GM19395 (cell line): ENCODE measurements at regions not wholly inside any gene's neighbourhood (a gene's known extent, or its start where the extent isn't known, plus 50 kb on each side); places are given as distances from the start of the nearest gene placed in this dataset.
"Not testable (repeated sequence)": the region's sequence is repeated elsewhere in the genome, so short reads cannot be mapped to it uniquely, and the experiment has no call there.

Experiments used
- ATAC-seq: cut with Tn5 transposase; IDR thresholded peaks from one replicate; pipeline ENCODE4 v1.9.1; 2021; ENCODE audit warnings: mild to moderate bottlenecking, moderate library complexity; ENCODE audit not compliant: unreplicated experiment

- no peak for ATAC-seq
Measured at GRCh38 chr10:124173298-124173900, 80.0 kb upstream of the CHST15 start.

DNA sequence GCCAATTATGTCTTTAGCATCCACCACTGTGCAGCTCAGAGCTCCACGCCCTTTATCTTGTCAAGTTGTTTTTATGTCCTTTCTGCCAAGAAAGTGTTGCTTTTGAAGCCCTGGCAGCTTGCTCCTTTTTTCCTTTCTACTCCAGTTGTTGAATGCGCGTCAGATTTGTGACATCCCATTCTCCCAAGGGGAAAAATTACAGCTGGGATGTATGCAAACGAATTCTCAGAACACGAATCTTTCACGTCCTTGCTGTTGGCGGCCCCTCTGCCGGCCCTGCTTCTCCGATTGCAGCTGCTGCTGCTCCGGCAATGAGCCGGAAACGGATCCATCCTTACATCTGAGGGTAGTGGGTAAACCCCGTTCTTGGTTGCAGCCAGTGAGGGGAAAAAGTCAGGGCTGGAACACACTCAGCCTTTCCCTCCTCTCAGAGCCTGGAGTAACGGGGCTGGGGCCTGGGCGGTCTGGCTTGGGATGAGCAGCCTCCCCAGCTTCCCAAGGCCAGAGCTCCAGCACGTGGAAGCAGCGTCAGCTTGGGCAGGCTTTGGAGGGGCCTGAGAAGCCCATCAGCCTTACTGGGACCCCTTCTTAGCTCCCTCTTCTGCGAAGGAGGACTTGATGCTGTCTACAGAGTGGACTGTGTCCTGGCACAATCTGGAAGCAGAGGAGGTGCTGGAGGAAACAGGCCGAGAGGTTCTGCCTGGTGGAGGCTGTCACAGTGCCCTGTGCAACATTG is 79.0 kb upstream of the CHST15 start:
- ATAC-seq, result no peak

DNA sequence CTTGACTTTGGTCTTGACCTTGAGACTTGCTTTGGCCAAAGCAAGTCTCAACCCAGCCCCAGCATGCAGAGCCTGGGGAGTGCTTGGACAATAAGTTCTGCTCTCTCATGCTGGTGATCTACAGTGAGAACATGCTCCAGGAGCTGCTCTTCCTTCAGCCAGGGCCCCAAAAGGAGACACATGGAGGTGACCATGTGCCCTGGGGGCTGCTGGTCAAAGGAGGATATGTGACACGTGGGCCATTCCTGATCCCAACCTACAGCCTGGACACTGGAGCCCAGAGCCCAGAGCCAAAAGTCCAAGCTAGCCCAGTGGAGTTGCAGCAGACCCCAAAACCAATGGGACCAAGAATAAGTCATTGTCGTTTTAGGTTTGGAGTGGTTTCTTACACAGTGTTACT is 78.2 kb upstream of the CHST15 start:
- no peak for ATAC-seq

- no peak for ATAC-seq
Measured at GRCh38 chr10:124170631-124171030, 77.2 kb upstream of the CHST15 start.

DNA sequence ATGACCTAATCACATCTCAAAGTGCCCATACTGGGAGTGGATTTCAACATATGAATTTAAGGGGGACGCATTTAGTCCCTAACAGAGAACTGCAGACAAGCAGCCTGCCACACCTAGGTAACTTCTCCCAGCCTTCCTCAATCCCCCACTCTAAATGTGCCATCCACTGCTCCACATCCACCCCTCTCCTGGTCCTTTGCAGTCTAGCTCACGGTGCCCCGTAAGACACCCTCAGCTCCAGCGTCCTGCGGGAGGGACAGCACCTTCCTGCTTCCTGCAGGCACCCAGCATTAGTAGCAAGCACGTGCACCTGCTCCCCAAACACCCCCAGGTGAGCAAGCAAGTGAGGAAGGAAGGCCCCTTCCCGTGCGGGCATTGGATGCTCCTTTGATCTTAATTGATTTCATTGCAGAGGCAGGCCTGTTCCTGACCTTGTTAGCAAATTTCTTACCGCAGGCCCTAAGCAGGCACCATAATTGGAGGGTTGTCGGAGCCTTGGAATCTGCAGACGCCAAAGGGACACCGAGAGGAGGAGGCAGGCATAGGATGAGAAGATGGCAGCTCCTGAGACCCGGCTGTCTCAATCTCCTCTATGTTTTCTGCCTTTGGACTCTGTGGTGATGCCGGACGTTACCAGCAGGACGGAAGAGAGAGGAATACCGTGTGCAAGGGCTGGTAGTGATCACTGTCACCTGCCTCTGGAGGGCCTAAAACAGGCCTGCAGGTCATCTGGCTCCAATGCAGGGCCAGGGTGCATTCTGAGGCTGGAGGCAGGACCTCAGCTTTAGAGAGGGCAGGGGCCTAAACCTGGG is 75.8 kb upstream of the CHST15 start:
- no peak for ATAC-seq

DNA sequence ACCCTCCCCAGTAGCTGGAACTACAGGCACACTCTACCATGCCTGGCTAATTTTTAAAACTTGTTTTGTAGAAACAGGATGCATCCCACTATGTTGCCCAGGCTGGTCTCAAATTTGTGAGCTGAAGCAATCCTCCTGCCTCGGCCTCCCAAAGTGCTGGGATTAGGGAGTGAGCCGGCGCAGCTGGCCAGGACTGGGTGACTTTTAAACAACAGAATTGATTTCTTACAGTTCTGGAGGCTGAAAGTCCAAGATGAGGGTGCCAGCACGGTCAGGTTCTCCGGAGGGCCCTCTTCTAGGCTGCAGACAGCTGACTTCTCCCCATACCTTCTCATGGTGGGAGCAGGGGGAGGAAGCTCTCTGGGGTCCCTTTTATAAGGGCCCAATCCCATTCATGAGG is 75.2 kb upstream of the CHST15 start:
- ATAC-seq, result no peak

DNA sequence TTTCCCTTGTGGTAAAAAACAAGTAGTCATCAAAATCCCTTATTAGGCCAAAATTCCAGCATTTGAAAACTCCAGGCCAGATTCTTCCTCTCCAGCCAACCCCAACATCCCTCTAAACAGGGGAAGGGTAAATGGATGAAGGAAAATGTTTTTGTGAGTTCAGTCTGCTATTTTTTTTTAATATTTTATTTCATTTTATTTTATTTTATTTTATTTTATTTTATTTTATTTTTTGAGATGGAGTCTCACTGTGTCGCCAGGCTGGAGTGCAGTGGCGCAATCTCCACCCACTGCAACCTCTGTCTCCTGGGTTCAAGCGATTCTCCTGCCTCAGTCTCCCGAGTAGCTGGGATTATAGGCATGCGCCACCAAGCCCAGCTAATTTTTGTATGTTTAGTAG is 74.5 kb upstream of the CHST15 start:
- not testable (repeated sequence) for ATAC-seq

- no peak for ATAC-seq
Measured at GRCh38 chr10:124166431-124167125, 73.2 kb upstream of the CHST15 start.

DNA sequence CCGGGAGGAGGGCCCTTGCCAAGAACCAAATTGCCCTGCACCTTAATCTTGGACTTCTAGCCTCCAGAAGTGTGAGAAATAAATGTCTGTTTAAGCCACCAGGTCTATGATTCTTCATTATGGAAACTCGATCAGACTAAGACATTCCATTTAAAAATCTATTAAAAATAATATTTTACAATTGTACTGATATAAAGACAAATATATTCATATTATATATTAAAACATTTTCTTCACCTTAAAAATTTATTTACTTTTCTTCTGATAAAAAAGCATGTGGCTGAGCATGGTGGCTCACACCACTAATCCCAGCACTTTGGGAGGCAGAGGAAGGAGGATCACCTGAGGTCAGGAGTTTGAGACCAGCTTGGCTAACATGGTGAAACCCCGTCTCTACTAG is 72.4 kb upstream of the CHST15 start:
- no peak for ATAC-seq

- ATAC-seq, result no peak
Measured at GRCh38 chr10:124165311-124165710, 71.9 kb upstream of the CHST15 start.

DNA sequence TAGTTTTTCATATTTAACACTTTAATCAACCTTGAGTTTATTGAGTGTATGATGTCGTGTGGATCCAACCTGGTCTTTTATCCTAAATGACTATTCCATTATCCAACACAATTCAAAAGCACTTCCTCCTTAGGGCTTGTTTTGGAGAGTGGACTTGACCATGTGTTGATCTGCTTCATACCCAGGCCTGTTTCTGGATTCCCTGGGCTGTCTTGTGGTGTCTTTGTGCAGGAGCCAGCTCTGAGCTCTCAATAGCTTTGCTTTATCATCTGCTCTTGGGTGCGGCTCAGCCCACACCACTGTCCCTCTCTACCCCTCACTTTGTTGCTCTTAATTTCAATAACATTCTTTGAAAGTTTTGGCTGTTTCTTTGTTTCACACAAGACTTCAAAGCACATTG is 70.9 kb upstream of the CHST15 start:
- no peak for ATAC-seq

- ATAC-seq, result no peak
Measured at GRCh38 chr10:124162774-124163354, 69.5 kb upstream of the CHST15 start.

DNA sequence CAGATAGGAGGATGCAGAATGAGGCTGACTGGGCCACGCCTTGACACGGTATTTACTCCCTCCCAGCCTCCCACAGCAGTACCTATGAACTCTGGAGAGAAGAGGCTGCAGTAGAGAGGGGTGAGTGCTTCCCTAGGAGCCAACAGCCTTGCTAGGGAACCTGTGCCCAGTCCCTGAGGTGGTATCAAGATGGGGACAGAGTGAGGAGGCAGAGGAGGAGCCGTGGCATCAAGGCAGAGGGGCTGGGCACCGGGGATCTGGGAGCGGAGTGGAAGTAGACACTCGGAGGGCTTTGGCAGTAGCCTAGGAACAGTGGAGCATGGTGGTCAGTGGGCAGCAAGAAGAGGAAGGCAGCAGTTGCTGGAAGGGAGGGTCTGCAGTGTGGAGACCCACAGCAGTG is 68.7 kb upstream of the CHST15 start:
- ATAC-seq, result no peak

DNA sequence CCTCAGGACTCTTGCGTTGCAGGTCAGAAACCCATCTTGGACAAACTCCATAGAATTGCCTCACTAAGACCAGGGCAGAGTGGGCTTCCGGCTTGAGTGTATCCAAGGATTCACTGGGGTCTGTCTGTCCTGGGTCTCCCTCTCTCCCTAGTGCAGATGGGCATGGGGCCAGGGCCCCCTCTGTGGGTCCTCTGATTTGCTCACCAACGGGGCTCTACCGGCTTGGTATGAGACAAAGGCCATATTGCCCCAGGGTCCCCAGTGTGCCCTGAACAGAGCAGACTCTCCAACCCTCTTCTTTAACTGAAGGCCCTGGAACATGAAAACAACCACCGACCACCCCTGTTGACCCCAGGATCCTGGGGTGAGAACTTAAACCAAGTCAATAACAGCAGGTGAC is 68.2 kb upstream of the CHST15 start:
- ATAC-seq, result no peak

DNA sequence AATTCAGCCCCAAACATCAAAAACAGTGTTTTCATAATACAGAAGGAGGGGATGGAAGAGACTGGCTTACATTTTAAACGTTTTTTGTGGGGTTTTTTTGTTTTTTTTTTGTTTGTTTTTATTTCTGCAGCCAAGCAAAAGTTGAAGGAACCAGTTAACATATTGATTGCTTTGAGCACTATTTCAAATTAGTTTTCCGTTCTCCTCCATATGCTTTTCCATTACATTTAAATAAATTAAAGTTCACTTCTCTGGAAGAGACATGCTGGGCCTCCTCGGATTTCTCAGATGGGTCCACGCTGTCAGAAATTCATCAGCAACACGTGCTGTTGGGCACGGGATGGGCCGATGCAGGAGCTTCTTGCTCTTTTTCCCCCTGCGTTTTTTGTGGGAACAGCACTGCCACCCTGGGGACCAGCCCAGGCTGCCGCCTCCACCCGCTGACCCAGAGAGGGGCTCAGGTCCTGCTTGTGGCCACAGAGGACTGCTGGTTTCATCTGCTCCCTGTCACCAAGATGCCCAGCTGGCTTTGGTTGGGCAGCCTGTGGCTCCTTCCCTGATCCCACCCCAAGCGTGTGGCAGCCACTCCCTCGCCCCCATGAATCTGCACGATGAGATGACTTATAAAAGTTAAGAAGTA is 67.7 kb upstream of the CHST15 start:
- no peak for ATAC-seq

- no peak for ATAC-seq
Measured at GRCh38 chr10:124160176-124160575, 66.8 kb upstream of the CHST15 start.

GRCh38 chr10:124159153-124159552 is 65.8 kb upstream of the CHST15 start:
- no peak for ATAC-seq

GRCh38 chr10:124158592-124158991 is 65.2 kb upstream of the CHST15 start:
- ATAC-seq, result no peak

GRCh38 chr10:124157271-124157681 is 63.9 kb upstream of the CHST15 start:
- ATAC-seq, result no peak

GRCh38 chr10:124156524-124157260 is 63.3 kb upstream of the CHST15 start:
- ATAC-seq, result no peak
